ENCODE measurements at regions not wholly inside any gene's neighbourhood (a gene's known extent, or its start where the extent isn't known, plus 50 kb on each side); places are given as distances from the start of the nearest gene placed in this dataset.
A peak's percentile ranks its signal among the peaks of the same experiment; 100 is the strongest.

- no peak overlapping the region for H3K4me3 ChIP-seq (ENCODE audit: low read length)
- DNase-seq (ENCODE audit: low read depth): no peak
- no peak for TF ChIP-seq CTCF (conservative IDR thresholded peaks at IDR 0.05; ENCODE audit: low read depth, low read length)
Measured at GRCh38 chr15:85847031-85847430, 52.3 kb upstream of the KLHL25 start.

GRCh38 chr15:85849946-85850345, 55.2 kb upstream of the KLHL25 start:
- DNase-seq (ENCODE audit: low read depth): no peak
- H3K4me3 ChIP-seq (ENCODE audit: low read length): no peak overlapping the region
- no peak for TF ChIP-seq CTCF (conservative IDR thresholded peaks at IDR 0.05; ENCODE audit: low read depth, low read length)

GRCh38 chr15:85852969-85853368, 58.2 kb upstream of the KLHL25 start:
- H3K4me3 ChIP-seq (ENCODE audit: low read length): no peak overlapping the region
- TF ChIP-seq CTCF (conservative IDR thresholded peaks at IDR 0.05; ENCODE audit: low read depth, low read length): no peak
- DNase-seq (ENCODE audit: low read depth): no peak

- DNase-seq (ENCODE audit: low read depth): no peak
- no peak overlapping the region for H3K4me3 ChIP-seq (ENCODE audit: low read length)
- TF ChIP-seq CTCF (conservative IDR thresholded peaks at IDR 0.05; ENCODE audit: low read depth, low read length): peak; percentile 79
Measured at GRCh38 chr15:85854345-85855097, 59.8 kb upstream of the KLHL25 start.

- H3K4me3 ChIP-seq (ENCODE audit: low read length): peak overlapping the region; percentile 15
- TF ChIP-seq CTCF (conservative IDR thresholded peaks at IDR 0.05; ENCODE audit: low read depth, low read length): peak; percentile 79
- no peak for DNase-seq (ENCODE audit: low read depth)
Measured at GRCh38 chr15:85858586-85859375, 64.1 kb upstream of the KLHL25 start.

GRCh38 chr15:85859671-85860070, 64.9 kb upstream of the KLHL25 start:
- TF ChIP-seq CTCF (conservative IDR thresholded peaks at IDR 0.05; ENCODE audit: low read depth, low read length): no peak

More at GRCh38 chr15:85859671-85860070, 64.9 kb upstream of the KLHL25 start:
- no peak overlapping the region for H3K4me3 ChIP-seq (ENCODE audit: low read length)
- DNase-seq (ENCODE audit: low read depth): no peak
